Body of pancreas (tissue), 4 donors: ENCODE measurements at regions not wholly inside any gene's neighbourhood (a gene's known extent, or its start where the extent isn't known, plus 50 kb on each side); places are given as distances from the start of the nearest gene placed in this dataset.

ENCODE experiments used
- ATAC-seq: fragments of 150-250 bp; one replicate; pipeline ENCODE4 v1.9.1; 2016
- DNase-seq, 4 donors: peaks; one replicate each; pipeline ENCODE4 v3.0.0-alpha.2; 2019
- H3K27ac ChIP-seq, 4 donors: fragments of 200-600 bp; sonication (generic); 1 replicate in 3 of 4; 2 replicates in 1 of 4; pipeline versions ENCODE4 v1.5.1 to v1.6.1; 2016 to 2019; ENCODE audit warnings: mild to moderate bottlenecking in 1 of 4, mixed read lengths in 1 of 4, moderate library complexity in 1 of 4
- H3K27me3 ChIP-seq, 2 donors: fragments of 200-600 bp; sonication (generic); one replicate each; pipeline ENCODE4 v1.6.0; 2016; ENCODE audit warnings: mild to moderate bottlenecking in 1 of 2
- H3K36me3 ChIP-seq, 2 donors: fragments of 200-600 bp; sonication (generic); replicated peaks in 1 of 2; 2 replicates each; pipeline ENCODE4 v1.5.1; 2016; ENCODE audit warnings: low read depth in 2 of 2; ENCODE audit not compliant: insufficient read depth in 1 of 2
- H3K4me1 ChIP-seq: fragments of 200-600 bp; sonication (generic); one replicate; pipeline ENCODE4 v1.6.0; 2016
- H3K4me3 ChIP-seq, 2 donors: fragments of 200-600 bp; sonication (generic); 1 replicate in 1 of 2; 2 replicates in 1 of 2; pipeline ENCODE4 v1.5.1; 2016 to 2019
- H3K9me3 ChIP-seq, 3 donors: fragments of 200-600 bp; sonication (generic); 1 replicate in 2 of 3; 2 replicates in 1 of 3; pipeline ENCODE4 v1.5.1; 2016
- CTCF ChIP-seq, 7 experiments: fragments of 450-650 bp in 4 of 7; fragments of 200-600 bp in 3 of 7; sonication (generic) in 3 of 7; IDR thresholded peaks; one replicate each; pipeline ENCODE4 v1.5.1; 2016 to 2019; ENCODE audit warnings: antibody characterized with exemption in 7 of 7
- POLR2A ChIP-seq, 3 donors: fragments of 450-650 bp; IDR thresholded peaks; one replicate each; pipeline ENCODE4 v1.6.1; 2016; ENCODE audit warnings: antibody characterized with exemption in 3 of 3, mild to moderate bottlenecking in 2 of 3
- WGBS, 2 donors: methylation state at CpG; one replicate each; pipeline ENCODE4 v1.1.5; 2017; 5-methylcytosine and 5-hydroxymethylcytosine counted together
- intact Hi-C: fragments of 100-400 bp; cut with DNase I; formaldehyde crosslinking; loops from one replicate; pipeline ENCODE4 v1.15.1; 2023

- ATAC-seq (no peak), DNase-seq (no peak)
- H3K4me1 ChIP-seq: no peaks in the 10 kb centered on the region
- no peak overlapping the region for H3K4me3 ChIP-seq
- WGBS, 2 donors: 85 to 86% methylated on average over 7 of the region's 7 CpGs
- no peaks in the 10 kb centered on the region for H3K27me3 ChIP-seq
- no peak overlapping the region for H3K27ac ChIP-seq
- no peaks in the 10 kb centered on the region for H3K36me3 ChIP-seq
- intact Hi-C loops: no loop called here
- no peaks in the 10 kb centered on the region for H3K9me3 ChIP-seq
- TF ChIP-seq CTCF (IDR thresholded peaks at IDR 0.05): no peak
- TF ChIP-seq POLR2A (IDR thresholded peaks at IDR 0.05): no peak
Measured at GRCh38 chr7:156493942-156494341, 146.6 kb upstream of the RNF32 start.

GRCh38 chr7:156492170-156492569 is 148.4 kb upstream of the RNF32 start:
- ATAC-seq (no peak), DNase-seq (no peak)
- no peaks in the 10 kb centered on the region for H3K9me3 ChIP-seq
- 81 to 89% methylated on average over 4 to 9 of the region's 9 CpGs for WGBS, 2 donors
- H3K4me3 ChIP-seq: no peak overlapping the region
- intact Hi-C loops: no loop called here
- no peaks in the 10 kb centered on the region for H3K27me3 ChIP-seq
- no peak for TF ChIP-seq POLR2A (IDR thresholded peaks at IDR 0.05)
- no peak for TF ChIP-seq CTCF (IDR thresholded peaks at IDR 0.05)
- no peaks in the 10 kb centered on the region for H3K36me3 ChIP-seq
- H3K27ac ChIP-seq: no peak overlapping the region
- H3K4me1 ChIP-seq: no peaks in the 10 kb centered on the region

GRCh38 chr7:156491435-156491834 is 149.1 kb upstream of the RNF32 start:
- WGBS, 2 donors: 58 to 75% methylated on average over 5 of the region's 5 CpGs
- H3K4me3 ChIP-seq: no peak overlapping the region
- TF ChIP-seq CTCF (IDR thresholded peaks at IDR 0.05): no peak
- TF ChIP-seq POLR2A (IDR thresholded peaks at IDR 0.05): no peak
- ATAC-seq: no peak
- H3K27me3 ChIP-seq: no peaks in the 10 kb centered on the region
- intact Hi-C loops: no loop called here
- DNase-seq: no peak
- no peak overlapping the region for H3K27ac ChIP-seq
- no peaks in the 10 kb centered on the region for H3K4me1 ChIP-seq
- no peaks in the 10 kb centered on the region for H3K36me3 ChIP-seq
- H3K9me3 ChIP-seq: no peaks in the 10 kb centered on the region

- WGBS, 2 donors: 87 to 93% methylated on average over 8 of the region's 8 CpGs
- Histone ChIP-seq H3K4me3 (no peak overlapping the region), H3K27me3 (no peaks in the 10 kb centered on the region), H3K4me1 (no peaks in the 10 kb centered on the region), H3K9me3 (no peaks in the 10 kb centered on the region), H3K27ac (no peak overlapping the region), H3K36me3 (no peaks in the 10 kb centered on the region)
- ATAC-seq: no peak
- TF ChIP-seq POLR2A (IDR thresholded peaks at IDR 0.05) (no peak), CTCF (IDR thresholded peaks at IDR 0.05) (no peak)
- no peak for DNase-seq
- intact Hi-C loops: no loop called here
Measured at GRCh38 chr7:156490021-156490800, 150.4 kb upstream of the RNF32 start.
